ENCODE measurements at regions not wholly inside any gene's neighbourhood (a gene's known extent, or its start where the extent isn't known, plus 50 kb on each side); places are given as distances from the start of the nearest gene placed in this dataset.
"Not testable (repeated sequence)": the region's sequence is repeated elsewhere in the genome, so short reads cannot be mapped to it uniquely, and the experiment has no call there.

GRCh38 chr1:102110586-102110985, 113.9 kb upstream of the OLFM3 start:
- TF ChIP-seq CTCF (IDR thresholded peaks at IDR 0.05; ENCODE audit: control insufficient read depth, extremely low read depth, insufficient read depth), result no peak
- no peak for DNase-seq (ENCODE audit: low read depth)

GRCh38 chr1:102109493-102109892, 112.8 kb upstream of the OLFM3 start:
- H3K4me3 ChIP-seq (ENCODE audit: low read depth, low read length), result not testable (repeated sequence)

More at GRCh38 chr1:102110586-102110985, 113.9 kb upstream of the OLFM3 start:
- H3K4me3 ChIP-seq (ENCODE audit: low read depth, low read length), result no peak overlapping the region

GRCh38 chr1:102107441-102107840, 110.7 kb upstream of the OLFM3 start:
- no peak overlapping the region for H3K4me3 ChIP-seq (ENCODE audit: low read depth, low read length)
- TF ChIP-seq CTCF (IDR thresholded peaks at IDR 0.05; ENCODE audit: control insufficient read depth, extremely low read depth, insufficient read depth), result no peak

More at GRCh38 chr1:102109493-102109892, 112.8 kb upstream of the OLFM3 start:
- DNase-seq (ENCODE audit: low read depth), result not testable (repeated sequence)

GRCh38 chr1:102105931-102106550, 109.3 kb upstream of the OLFM3 start:
- TF ChIP-seq CTCF (IDR thresholded peaks at IDR 0.05; ENCODE audit: control insufficient read depth, extremely low read depth, insufficient read depth), result no peak
- no peak overlapping the region for H3K4me3 ChIP-seq (ENCODE audit: low read depth, low read length)
- DNase-seq (ENCODE audit: low read depth), result no peak

More at GRCh38 chr1:102107441-102107840, 110.7 kb upstream of the OLFM3 start:
- DNase-seq (ENCODE audit: low read depth), result no peak

- no peak for DNase-seq (ENCODE audit: low read depth)
- H3K4me3 ChIP-seq (ENCODE audit: low read depth, low read length), result no peak overlapping the region
- no peak for TF ChIP-seq CTCF (IDR thresholded peaks at IDR 0.05; ENCODE audit: control insufficient read depth, extremely low read depth, insufficient read depth)
These were observed 106.9 kb upstream of the OLFM3 start for GRCh38 chr1:102103646-102104045.

- no peak overlapping the region for H3K4me3 ChIP-seq (ENCODE audit: low read depth, low read length)
- DNase-seq (ENCODE audit: low read depth), result no peak
- no peak for TF ChIP-seq CTCF (IDR thresholded peaks at IDR 0.05; ENCODE audit: control insufficient read depth, extremely low read depth, insufficient read depth)
These were observed 105.6 kb upstream of the OLFM3 start for GRCh38 chr1:102102276-102102780.

- DNase-seq (ENCODE audit: low read depth), result no peak
- TF ChIP-seq CTCF (IDR thresholded peaks at IDR 0.05; ENCODE audit: control insufficient read depth, extremely low read depth, insufficient read depth), result no peak
- no peak overlapping the region for H3K4me3 ChIP-seq (ENCODE audit: low read depth, low read length)
These were observed 103.9 kb upstream of the OLFM3 start for GRCh38 chr1:102100666-102101065.

Measured in LNCaP clone FGC (cell line).